Panc1 (cell line): ENCODE measurements at regions not wholly inside any gene's neighbourhood (a gene's known extent, or its start where the extent isn't known, plus 50 kb on each side); places are given as distances from the start of the nearest gene placed in this dataset.

Source experiments
- ATAC-seq: fragments of 200-7000 bp; cut with Tn5 transposase; 2 replicates; pipeline ENCODE4 v1.9.1; 2020; ENCODE audit warnings: mild to moderate bottlenecking, moderate library complexity
- BruUV-seq: library from RNA; stranded (reverse); fragments of 400-500 nt; replicated peaks from 2 replicates; lab custom pipeline; 2021; lab: Mats Ljungman, UMichigan
- CTCF ChIA-PET: fragments of 300-600 bp; sonication (Branson Sonifier 250); formaldehyde crosslinking; loops from one replicate; lab custom pipeline; 2022; ENCODE audit warnings: antibody characterized with exemption; lab: Charles Lee
- POLR2A ChIA-PET: fragments of 300-600 bp; sonication (Branson Sonifier 250); formaldehyde crosslinking; loops from one replicate; lab custom pipeline; 2022; ENCODE audit warnings: antibody characterized with exemption; lab: Charles Lee
- DNase-seq: peaks from one replicate; pipeline ENCODE4 v3.0.0-alpha.2; 2010; ENCODE audit warnings: low read depth, low spot score
- H3K27ac ChIP-seq: 2 replicates; pipeline ENCODE4 v1.5.1; 2011; ENCODE audit warnings: mild to moderate bottlenecking, low read length, inconsistent platforms
- H3K27me3 ChIP-seq: fragments of 200-500 bp; sonication (Bioruptor generic); 2 replicates; pipeline ENCODE4 v1.6.0; 2014; ENCODE audit warnings: low read length, inconsistent platforms; ENCODE audit not compliant: control insufficient read depth, insufficient read depth
- H3K36me3 ChIP-seq: fragments of 200-500 bp; sonication (Bioruptor generic); 2 replicates; pipeline ENCODE4 v1.5.1; 2014; ENCODE audit warnings: inconsistent platforms, mild to moderate bottlenecking, low read length, moderate library complexity; ENCODE audit not compliant: control insufficient read depth, insufficient read depth
- H3K4me1 ChIP-seq: 2 replicates; pipeline ENCODE4 v1.5.1; 2011; ENCODE audit warnings: inconsistent platforms, mild to moderate bottlenecking, low read length, moderate library complexity; ENCODE audit not compliant: control insufficient read depth, insufficient read depth
- H3K4me3 ChIP-seq, 2 experiments: 2 replicates each; pipeline ENCODE4 v1.5.1; 2011 to 2012; ENCODE audit warnings: low read depth in 2 of 2, low read length in 2 of 2, mild to moderate bottlenecking in 2 of 2, inconsistent platforms in 1 of 2, moderate library complexity in 1 of 2
- H3K9me3 ChIP-seq: fragments of 200-500 bp; sonication (Bioruptor generic); 2 replicates; pipeline ENCODE4 v1.5.1; 2014; ENCODE audit warnings: low read depth, mild to moderate bottlenecking, inconsistent platforms, low read length, moderate library complexity; ENCODE audit not compliant: control insufficient read depth, insufficient read depth
- CTCF ChIP-seq: fragments of 450-650 bp; IDR thresholded peaks from 2 replicates; pipeline ENCODE4 v1.5.1; 2017; ENCODE audit warnings: mild to moderate bottlenecking
- POLR2AphosphoS5 ChIP-seq: IDR thresholded peaks from 2 replicates; pipeline ENCODE4 v1.6.1; 2012; ENCODE audit warnings: mild to moderate bottlenecking, low read depth, low read length, moderate library complexity
- REST ChIP-seq, 2 experiments: IDR thresholded peaks; 2 replicates each; pipeline ENCODE4 v1.6.1; 2011 to 2012; ENCODE audit warnings: low read depth in 2 of 2, control low read depth in 1 of 2, low read length in 1 of 2, mild to moderate bottlenecking in 1 of 2, moderate library complexity in 1 of 2; ENCODE audit not compliant: insufficient read depth in 1 of 2
- SIN3A ChIP-seq: IDR thresholded peaks from 2 replicates; pipeline ENCODE4 v1.6.1; 2012; ENCODE audit warnings: low read depth, mild to moderate bottlenecking, low read length, moderate library complexity, borderline replicate concordance; ENCODE audit not compliant: insufficient read depth
- TCF7L2 ChIP-seq: IDR thresholded peaks from 2 replicates; pipeline ENCODE4 v1.6.1; 2011; ENCODE audit warnings: mild to moderate bottlenecking, low read depth, low read length, inconsistent platforms
- in situ Hi-C: cut with HindIII; loops from 2 replicates; pipeline ENCODE4 v1.10.0; 2016; ENCODE audit warnings: low sequenced_read_pairs, low pct_unique_long_range_greater_than_20kb
- intact Hi-C: fragments of 100-400 bp; cut with micrococcal nuclease; formaldehyde crosslinking; loops from one replicate; pipeline ENCODE4 v1.10.0; 2022; ENCODE audit not compliant: unreplicated experiment

GRCh38 chr9:89739916-89740315 is 135.1 kb downstream of the GADD45G start:
- Histone ChIP-seq H3K9me3 (no peaks in the 10 kb centered on the region), H3K27me3 (no peaks in the 10 kb centered on the region), H3K4me3 (no peak overlapping the region), H3K27ac (no peak overlapping the region), H3K4me1 (no peaks in the 10 kb centered on the region), H3K36me3 (no peaks in the 10 kb centered on the region)
- POLR2A ChIA-PET = no interaction called here
- intact Hi-C loops (no loop called here), in situ Hi-C loops (no loop called here)
- BruUV-seq = no TSS peak
- CTCF ChIA-PET = interaction anchor here (1.0 kb wide), 1 partner anchor 142 kb away, joined by 3 read pairs; no protein-coding TSS in a partner anchor
- DNase-seq (no peak), ATAC-seq (no peak)
- no peak for TF ChIP-seq CTCF

- Histone ChIP-seq H3K27me3 (no peaks in the 10 kb centered on the region), H3K27ac (no peak overlapping the region), H3K36me3 (no peaks in the 10 kb centered on the region), H3K4me3 (no peak overlapping the region), H3K4me1 (no peaks in the 10 kb centered on the region), H3K9me3 (no peaks in the 10 kb centered on the region)
- DNase-seq = no peak
- ChIA-PET CTCF (no interaction called here), POLR2A (no interaction called here)
- intact Hi-C loops = no loop called here
- BruUV-seq = no TSS peak
- ATAC-seq = no peak
- in situ Hi-C loops = no loop called here
- TF ChIP-seq POLR2AphosphoS5 (no peak), REST (IDR thresholded peaks at IDR 0.05; ENCODE audit: insufficient read depth in 1 of 2, low read depth in 2 of 2, low read length in 1 of 2) (no peak), SIN3A (no peak), CTCF (no peak), TCF7L2 (no peak)
Observed at GRCh38 chr9:89740722-89741121, 135.9 kb downstream of the GADD45G start.

- no peaks in the 10 kb centered on the region for H3K9me3 ChIP-seq
- in situ Hi-C loops (no loop called here), intact Hi-C loops (no loop called here)
- ChIA-PET POLR2A (no interaction called here), CTCF (no interaction called here)
- no peaks in the 10 kb centered on the region for H3K4me1 ChIP-seq
- no peaks in the 10 kb centered on the region for H3K27me3 ChIP-seq
- no peak overlapping the region for H3K4me3 ChIP-seq
- no peaks in the 10 kb centered on the region for H3K36me3 ChIP-seq
- H3K27ac ChIP-seq = no peak overlapping the region
- no peak for ATAC-seq
- no peak for TF ChIP-seq REST (IDR thresholded peaks at IDR 0.05; ENCODE audit: insufficient read depth in 1 of 2, low read depth in 2 of 2, low read length in 1 of 2)
- TF ChIP-seq CTCF = no peak
- no peak for TF ChIP-seq POLR2AphosphoS5
- no peak for TF ChIP-seq TCF7L2
- TF ChIP-seq SIN3A = no peak
- no peak for DNase-seq
- BruUV-seq = no TSS peak
Observed at GRCh38 chr9:89742660-89743059, 137.8 kb downstream of the GADD45G start.
